Endodermal cell (in vitro differentiated cells): ENCODE measurements at regions not wholly inside any gene's neighbourhood (a gene's known extent, or its start where the extent isn't known, plus 50 kb on each side); places are given as distances from the start of the nearest gene placed in this dataset.
A peak's percentile ranks its signal among the peaks of the same experiment; 100 is the strongest.

ENCODE experiments used
- DNase-seq: peaks from one replicate; pipeline ENCODE4 v3.0.0-alpha.2; 2017
- H3K27ac ChIP-seq: 2 replicates; pipeline ENCODE4 v1.5.1; 2013; ENCODE audit warnings: mild to moderate bottlenecking, low read depth, low read length, moderate library complexity
- H3K27me3 ChIP-seq: 2 replicates; pipeline ENCODE4 v1.6.1; 2013; ENCODE audit warnings: mild to moderate bottlenecking, low read length, moderate library complexity; ENCODE audit not compliant: insufficient read depth, control insufficient read depth, poor library complexity, severe bottlenecking
- H3K36me3 ChIP-seq: 2 replicates; pipeline ENCODE4 v1.7.0; 2013; ENCODE audit warnings: mild to moderate bottlenecking, low read length, moderate library complexity; ENCODE audit not compliant: control insufficient read depth, insufficient read depth
- H3K4me1 ChIP-seq: one replicate; pipeline ENCODE4 v1.7.0; 2013; ENCODE audit warnings: low read length; ENCODE audit not compliant: control insufficient read depth, insufficient read depth
- H3K4me3 ChIP-seq: 2 replicates; pipeline ENCODE4 v1.5.1; 2013; ENCODE audit warnings: mild to moderate bottlenecking, low read length, moderate library complexity
- H3K9ac ChIP-seq: 2 replicates; pipeline ENCODE4 v1.6.1; 2013; ENCODE audit warnings: mild to moderate bottlenecking, low read length, moderate library complexity; ENCODE audit not compliant: poor library complexity, severe bottlenecking; ENCODE audit errors: extremely low read depth
- H3K9me3 ChIP-seq: 2 replicates; pipeline ENCODE4 v1.6.1; 2013; ENCODE audit warnings: mild to moderate bottlenecking, low read length, moderate library complexity; ENCODE audit not compliant: control insufficient read depth
- H3K27ac Mint-ChIP-seq: 2 replicates; pipeline ENCODE4 v1.8.0; 2020; ENCODE audit warnings: mixed read lengths
- H3K27me3 Mint-ChIP-seq: 2 replicates; pipeline ENCODE4 v1.8.0; 2021; ENCODE audit warnings: mild to moderate bottlenecking, mixed read lengths; ENCODE audit not compliant: insufficient read depth
- H3K36me3 Mint-ChIP-seq: 2 replicates; pipeline ENCODE4 v1.8.0; 2020; ENCODE audit warnings: low read depth, mixed read lengths
- H3K4me1 Mint-ChIP-seq: 2 replicates; pipeline ENCODE4 v1.8.0; 2020; ENCODE audit warnings: mixed read lengths
- H3K4me3 Mint-ChIP-seq: 2 replicates; pipeline ENCODE4 v1.8.0; 2020; ENCODE audit warnings: mild to moderate bottlenecking, moderate library complexity, mixed read lengths
- H3K9me3 Mint-ChIP-seq: 2 replicates; pipeline ENCODE4 v1.8.0; 2020; ENCODE audit warnings: mild to moderate bottlenecking, mixed read lengths
- CTCF ChIP-seq: fragments of 200-600 bp; sonication (generic); conservative IDR thresholded peaks from 2 replicates; pipeline ENCODE4 v1.5.0; 2021; ENCODE audit warnings: antibody characterized with exemption, mild to moderate bottlenecking
- WGBS, 2 experiments: methylation state at CpG; one replicate each; pipeline versions ENCODE4 v1.1.5 to v1.1.7; 2013; ENCODE audit warnings: missing lambda C conversion rate in 2 of 2, mixed read lengths in 1 of 2; ENCODE audit not compliant: insufficient coverage in 1 of 2, insufficient read length in 1 of 2; 5-methylcytosine and 5-hydroxymethylcytosine counted together

DNA sequence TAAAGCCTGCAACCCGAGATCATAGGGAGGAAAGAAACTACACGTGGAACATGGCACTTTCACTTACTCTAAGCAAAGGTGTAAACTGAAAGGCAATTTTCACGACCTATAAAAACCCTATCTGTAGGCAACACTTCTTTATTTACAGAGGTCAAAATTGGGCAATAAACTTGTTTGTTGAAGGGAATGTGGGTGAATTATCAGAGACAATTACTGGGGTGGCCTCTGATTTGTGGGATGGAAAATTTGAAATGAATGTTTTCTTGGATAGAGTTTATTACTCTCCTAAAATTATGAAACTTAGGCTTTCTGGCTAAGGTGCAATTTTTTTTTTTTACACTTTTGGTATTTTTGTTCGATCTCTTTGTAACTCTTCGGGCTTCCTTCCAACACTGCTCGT is 734.1 kb upstream of the TENM3 start:
- H3K27ac ChIP-seq, result peak overlapping the region; percentile 64
- H3K36me3 Mint-ChIP-seq, result no peaks in the 10 kb centered on the region
- no peaks in the 10 kb centered on the region for H3K9me3 Mint-ChIP-seq
- no peaks in the 10 kb centered on the region for H3K9me3 ChIP-seq
- no peaks in the 10 kb centered on the region for H3K27me3 ChIP-seq
- no peak for TF ChIP-seq CTCF
- no peak for DNase-seq
- no peaks in the 10 kb centered on the region for H3K36me3 ChIP-seq
- 85 to 93% methylated on average over 4 to 6 of the region's 6 CpGs for WGBS, 2 experiments
- H3K4me3 ChIP-seq, result no peak overlapping the region
- no peak overlapping the region for H3K4me3 Mint-ChIP-seq
- H3K27me3 Mint-ChIP-seq, result peaks cover 6% of the 10 kb centered on the region
- peaks cover 16% of the 10 kb centered on the region for H3K4me1 Mint-ChIP-seq
- H3K9ac ChIP-seq, result no peak overlapping the region
- no peaks in the 10 kb centered on the region for H3K4me1 ChIP-seq
- no peak overlapping the region for H3K27ac Mint-ChIP-seq

DNA sequence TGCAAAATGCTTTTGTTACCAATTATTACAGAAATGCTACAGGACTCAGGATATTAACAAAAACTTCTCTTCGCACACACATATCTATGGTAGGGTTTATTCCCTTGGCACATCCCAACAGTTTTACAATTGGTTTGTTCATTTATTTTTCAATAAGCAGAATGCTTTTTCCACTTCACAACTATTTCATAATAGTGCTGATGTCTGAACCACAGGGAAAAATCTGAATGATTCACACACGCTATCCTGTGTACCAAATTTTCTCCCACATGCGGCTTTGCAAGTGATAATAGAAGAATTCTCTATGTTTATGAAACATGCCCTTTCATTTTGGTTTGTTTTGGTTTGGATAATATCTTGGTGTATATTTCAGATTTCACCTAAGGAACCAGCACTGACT is 725.7 kb upstream of the TENM3 start:
- DNase-seq, result no peak
- H3K4me1 ChIP-seq, result no peaks in the 10 kb centered on the region
- no peaks in the 10 kb centered on the region for H3K36me3 ChIP-seq
- H3K9ac ChIP-seq, result no peak overlapping the region
- H3K27me3 Mint-ChIP-seq, result no peaks in the 10 kb centered on the region
- H3K9me3 ChIP-seq, result no peaks in the 10 kb centered on the region
- H3K9me3 Mint-ChIP-seq, result no peaks in the 10 kb centered on the region
- TF ChIP-seq CTCF, result no peak
- H3K4me3 Mint-ChIP-seq, result no peak overlapping the region
- 97 to 100% methylated on average over 2 to 3 of the region's 3 CpGs for WGBS, 2 experiments
- no peak overlapping the region for H3K4me3 ChIP-seq
- peaks cover 2% of the 10 kb centered on the region for H3K4me1 Mint-ChIP-seq
- no peaks in the 10 kb centered on the region for H3K36me3 Mint-ChIP-seq
- H3K27me3 ChIP-seq, result no peaks in the 10 kb centered on the region
- H3K27ac ChIP-seq, result no peak overlapping the region
- no peak overlapping the region for H3K27ac Mint-ChIP-seq

GRCh38 chr4:181520790-181521189 is 722.4 kb upstream of the TENM3 start:
- no peak overlapping the region for H3K4me3 ChIP-seq
- no peaks in the 10 kb centered on the region for H3K27me3 Mint-ChIP-seq
- no peak overlapping the region for H3K27ac ChIP-seq
- no peak overlapping the region for H3K9ac ChIP-seq
- no peak overlapping the region for H3K27ac Mint-ChIP-seq
- WGBS, 2 experiments, result 83 to 92% methylated on average over 3 to 4 of the region's 4 CpGs
- no peaks in the 10 kb centered on the region for H3K9me3 ChIP-seq
- no peaks in the 10 kb centered on the region for H3K4me1 ChIP-seq
- no peaks in the 10 kb centered on the region for H3K36me3 Mint-ChIP-seq
- H3K27me3 ChIP-seq, result no peaks in the 10 kb centered on the region
- H3K4me3 Mint-ChIP-seq, result no peak overlapping the region
- no peak for TF ChIP-seq CTCF
- H3K36me3 ChIP-seq, result no peaks in the 10 kb centered on the region
- no peaks in the 10 kb centered on the region for H3K9me3 Mint-ChIP-seq
- H3K4me1 Mint-ChIP-seq, result peaks cover 4% of the 10 kb centered on the region
- DNase-seq, result no peak
